Left forelimb (tissue), 1 donor: ENCODE measurements at regions not wholly inside any gene's neighbourhood (a gene's known extent, or its start where the extent isn't known, plus 50 kb on each side); places are given as distances from the start of the nearest gene placed in this dataset.

Experiments used
- DNase-seq: peaks from one replicate; pipeline ENCODE4 v3.0.0-alpha.2; 2018; ENCODE audit warnings: low spot score

GRCh38 chr9:134967547-134967930 is 49.8 kb upstream of the FCN1 start:
- peak; percentile 34 for DNase-seq

- peak; percentile 68 for DNase-seq
Observed at GRCh38 chr9:134968011-134968822, 50.5 kb upstream of the FCN1 start.

DNA sequence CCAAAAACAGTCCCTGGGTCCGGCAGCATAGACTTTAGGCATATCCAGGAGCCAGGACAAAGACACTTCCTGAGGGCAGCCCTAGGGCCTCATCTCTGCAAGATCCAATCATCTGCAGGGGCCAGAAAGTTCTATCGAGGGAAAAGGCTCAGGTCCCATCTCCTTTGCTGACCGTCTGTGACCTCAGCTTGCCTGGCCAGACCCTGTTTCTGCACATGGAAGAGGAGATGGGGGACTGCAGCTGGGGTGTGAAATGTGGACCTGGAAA is 51.0 kb upstream of the FCN1 start:
- DNase-seq = peak; percentile 31

DNA sequence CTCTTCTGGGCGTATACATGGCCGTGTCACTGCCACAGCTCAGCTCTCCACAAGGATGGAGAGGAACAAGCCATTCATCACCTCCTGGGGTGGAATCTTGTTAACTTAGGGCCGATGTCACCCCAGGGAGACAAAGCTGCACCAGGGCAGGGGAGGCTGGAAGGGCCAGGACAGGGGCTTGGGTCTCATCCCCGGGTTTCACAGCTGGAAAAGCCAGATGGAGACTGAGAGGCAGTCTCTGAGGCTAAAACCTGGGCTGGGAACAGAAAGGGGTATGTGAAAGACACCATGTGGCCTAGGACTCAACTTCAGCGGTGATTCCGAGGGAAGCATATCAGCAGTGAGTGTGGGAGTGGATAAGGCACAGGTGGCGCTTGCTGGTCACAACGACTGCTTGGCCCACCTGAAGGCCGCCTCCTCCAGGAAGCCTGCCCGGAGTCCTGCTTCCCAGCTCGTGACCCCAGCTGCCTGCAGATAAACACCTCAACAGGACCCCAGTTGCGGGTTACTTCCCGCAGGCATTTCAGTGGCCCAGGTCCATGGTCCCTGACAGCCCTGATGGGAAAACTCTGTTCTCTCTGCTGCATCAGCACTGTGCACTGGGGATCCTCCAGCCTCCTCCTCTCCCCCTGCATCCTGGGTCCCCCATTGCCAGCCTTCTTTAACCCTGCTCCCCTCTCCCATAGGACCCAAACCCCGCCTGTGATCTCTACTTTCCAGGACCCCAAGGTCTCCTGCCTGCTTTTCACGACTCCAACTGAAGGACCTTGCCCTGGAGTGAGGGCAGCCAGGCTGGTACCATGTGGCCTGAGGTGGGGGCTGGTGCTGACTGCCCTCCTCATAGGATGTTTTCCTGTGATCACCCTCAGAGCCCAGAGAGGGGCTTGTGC is 51.7 kb upstream of the FCN1 start:
- DNase-seq = peak; percentile 57

GRCh38 chr9:134970198-134970597 is 52.5 kb upstream of the FCN1 start:
- DNase-seq = no peak

GRCh38 chr9:134970719-134971118 is 53.0 kb upstream of the FCN1 start:
- no peak for DNase-seq

DNA sequence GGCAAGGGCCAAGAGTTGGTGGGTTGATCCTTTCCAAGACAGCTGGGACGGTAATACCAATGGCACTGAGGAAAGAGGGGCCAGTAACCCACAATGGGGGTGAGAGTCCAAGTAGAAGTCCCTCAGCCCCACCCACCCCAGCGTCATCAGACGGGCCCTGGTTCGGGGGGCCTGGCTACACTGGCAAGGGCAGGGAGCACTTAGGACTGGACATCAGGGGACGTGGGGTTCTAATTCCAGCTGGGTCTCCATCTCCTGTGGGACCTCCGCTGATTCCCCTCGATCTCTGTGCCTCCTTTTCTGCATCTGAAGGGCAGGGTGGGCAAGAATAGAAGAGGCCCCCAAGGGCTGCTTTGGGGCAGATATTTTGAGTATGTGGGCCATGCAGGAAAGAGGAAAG is 53.5 kb upstream of the FCN1 start:
- DNase-seq = peak; percentile 25

DNA sequence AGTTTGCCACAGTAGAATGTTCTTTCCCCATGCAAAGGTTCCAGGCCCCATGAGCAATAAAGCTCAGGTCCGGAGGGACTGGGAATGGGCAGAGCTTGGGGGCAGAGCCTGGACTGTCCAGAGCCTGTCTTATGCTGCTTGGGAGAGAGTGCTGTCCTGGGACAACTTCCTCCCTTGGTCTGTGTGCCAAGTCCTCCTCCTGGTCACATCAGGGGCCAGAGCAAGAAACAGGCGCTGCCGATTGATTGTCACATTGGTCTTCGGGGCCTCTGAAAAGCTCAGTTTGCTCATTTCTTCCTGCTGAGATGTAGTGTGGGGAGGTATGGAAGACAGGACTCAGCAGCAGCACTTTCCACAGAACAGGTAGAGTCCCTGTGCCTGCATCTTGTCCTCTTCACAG is 54.0 kb upstream of the FCN1 start:
- peak; percentile 51 for DNase-seq

DNA sequence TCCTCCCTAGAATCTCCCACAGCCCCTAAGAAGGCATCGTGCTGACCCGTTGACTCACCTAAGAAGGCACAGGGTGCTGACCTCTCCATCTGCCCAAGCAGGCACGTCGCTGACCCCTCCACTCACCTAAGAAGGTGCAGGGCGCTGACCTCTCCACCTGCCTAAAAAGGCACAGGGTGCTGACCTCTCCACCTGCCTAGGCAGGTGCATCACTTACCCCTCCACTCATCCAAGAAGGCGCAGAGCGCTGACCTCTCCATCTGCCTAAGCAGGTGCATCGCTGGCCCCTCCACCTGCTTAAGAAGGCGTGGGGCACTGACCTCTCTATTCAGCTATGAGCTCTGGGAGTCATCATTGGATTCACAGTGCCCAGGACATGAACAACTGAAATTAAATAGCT is 54.4 kb upstream of the FCN1 start:
- no peak for DNase-seq

- DNase-seq = no peak
Observed at GRCh38 chr9:134975253-134975652, 57.5 kb upstream of the FCN1 start.

- DNase-seq = no peak
Observed at GRCh38 chr9:134976403-134976802, 58.7 kb upstream of the FCN1 start.

DNA sequence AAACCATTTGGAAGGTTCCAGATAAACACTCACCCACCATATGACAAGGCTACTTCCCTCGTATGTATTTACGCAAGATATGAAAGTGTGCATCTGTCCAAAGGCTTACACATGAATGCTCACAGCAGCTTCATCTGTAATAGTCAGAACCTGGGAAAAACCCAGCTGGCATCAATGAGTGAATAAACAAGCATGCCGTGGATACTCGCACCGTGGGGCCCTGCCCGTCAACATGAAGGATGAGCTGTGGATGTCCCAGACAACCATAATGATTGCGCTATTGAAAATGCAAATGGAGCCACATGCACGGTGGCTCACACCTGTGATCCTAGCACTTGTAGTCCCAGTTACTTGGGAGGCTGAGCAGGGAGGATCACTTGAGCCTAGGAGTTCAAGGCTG is 60.6 kb upstream of the FCN1 start:
- DNase-seq = peak; percentile 15

GRCh38 chr9:134980516-134980915 is 62.8 kb upstream of the FCN1 start:
- DNase-seq = peak; percentile 44

DNA sequence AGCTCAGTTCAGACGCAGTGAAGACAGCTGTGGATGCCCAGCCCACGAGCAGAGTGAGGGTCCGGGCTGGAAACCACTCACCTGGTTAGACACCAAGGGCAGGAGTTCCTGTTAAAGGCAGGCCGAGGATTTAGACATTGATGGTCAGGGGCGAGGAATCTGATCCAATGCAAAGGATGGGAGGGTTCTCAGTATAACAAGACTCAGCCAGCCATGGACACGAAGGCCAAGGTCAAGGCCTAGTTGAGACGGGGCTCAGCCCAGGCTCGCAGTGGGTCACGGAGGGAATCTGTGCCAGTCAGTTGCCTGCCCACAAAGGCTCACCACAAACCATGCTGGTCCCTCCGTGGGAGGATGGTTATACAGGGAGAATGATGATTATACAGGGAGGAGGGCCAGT is 63.3 kb upstream of the FCN1 start:
- DNase-seq = peak; percentile 58

GRCh38 chr9:134981829-134982228 is 64.1 kb upstream of the FCN1 start:
- peak; percentile 38 for DNase-seq

DNA sequence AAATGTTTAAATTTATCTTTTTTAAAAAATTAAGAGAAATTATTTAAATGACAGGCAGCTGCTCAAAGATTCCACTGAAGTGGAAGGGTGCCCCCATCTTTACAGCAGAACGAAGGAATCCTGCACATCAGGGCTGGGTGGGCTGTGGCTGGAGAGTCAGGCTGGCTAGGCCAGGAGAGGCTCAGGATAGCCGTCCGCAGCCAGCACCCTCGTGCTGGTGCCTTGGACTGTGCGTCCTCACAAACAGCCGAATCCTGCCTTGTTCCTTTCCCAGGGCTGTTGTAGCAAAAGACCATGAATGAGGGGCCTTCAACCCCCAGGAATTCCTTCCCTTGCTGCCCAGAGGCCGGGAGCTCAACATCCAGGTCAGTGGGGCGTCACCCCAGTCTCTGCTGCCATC is 64.6 kb upstream of the FCN1 start:
- DNase-seq = no peak

DNA sequence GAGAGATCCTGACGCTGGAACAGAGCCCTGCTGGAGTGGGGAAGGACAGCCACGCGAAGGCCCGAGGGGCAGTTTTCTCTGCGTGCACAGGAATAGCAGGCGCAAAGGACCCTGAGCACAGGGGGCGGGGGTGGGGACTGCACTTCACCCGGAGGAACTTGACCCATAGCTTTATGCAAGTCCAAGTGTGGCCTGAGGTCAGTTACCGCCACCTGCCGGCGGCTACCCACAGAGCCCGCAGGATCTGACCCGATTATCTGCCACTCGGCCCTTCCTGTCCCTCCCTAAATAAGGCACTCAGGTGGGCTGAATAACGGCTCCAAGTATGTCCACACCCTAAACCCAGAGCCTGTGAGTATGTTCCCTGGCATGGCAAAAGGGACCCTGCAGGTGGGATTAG is 65.4 kb upstream of the FCN1 start:
- peak; percentile 55 for DNase-seq

DNA sequence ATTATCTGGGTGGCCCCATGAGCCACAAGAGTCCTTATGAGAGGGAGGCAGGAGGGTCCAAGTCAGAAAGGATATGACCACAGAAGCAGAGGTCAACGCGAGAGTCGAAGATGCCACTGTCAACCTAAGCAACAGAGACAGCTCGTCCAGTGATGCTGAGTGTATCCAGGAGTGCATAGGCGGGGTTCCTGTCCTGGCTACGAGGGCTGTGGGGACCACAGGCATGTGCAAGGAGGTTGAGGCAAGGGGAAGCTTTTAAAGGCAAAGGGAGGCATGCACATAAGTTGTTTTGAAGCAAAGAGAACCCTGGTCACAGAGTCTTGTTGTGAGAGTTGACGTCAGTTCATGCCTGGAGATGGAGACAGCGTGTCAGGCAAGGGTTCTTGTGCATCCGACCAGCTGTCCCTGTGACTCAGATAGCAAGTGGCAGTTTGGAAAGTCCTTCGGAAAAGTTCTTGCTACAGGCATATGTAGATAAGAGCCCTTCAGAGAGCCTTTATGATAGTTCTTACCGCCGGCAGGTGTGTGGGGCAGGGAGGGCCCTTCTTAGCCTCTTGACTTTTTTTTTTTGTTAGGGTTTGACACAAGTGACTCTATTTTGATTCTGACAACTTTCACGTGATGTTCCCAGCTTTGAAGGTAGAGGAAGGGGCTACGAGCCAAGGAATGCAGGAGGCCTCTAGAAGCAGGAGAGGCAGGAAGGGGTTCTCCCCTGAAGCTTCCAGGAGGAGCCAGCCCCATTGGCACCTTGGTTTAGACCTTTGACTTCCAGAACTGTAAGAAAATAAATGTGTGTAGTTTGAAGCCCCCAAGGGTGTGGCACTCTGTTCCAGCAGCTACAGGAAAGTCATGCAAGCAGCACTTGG is 66.0 kb upstream of the FCN1 start:
- DNase-seq = peak; percentile 45

DNA sequence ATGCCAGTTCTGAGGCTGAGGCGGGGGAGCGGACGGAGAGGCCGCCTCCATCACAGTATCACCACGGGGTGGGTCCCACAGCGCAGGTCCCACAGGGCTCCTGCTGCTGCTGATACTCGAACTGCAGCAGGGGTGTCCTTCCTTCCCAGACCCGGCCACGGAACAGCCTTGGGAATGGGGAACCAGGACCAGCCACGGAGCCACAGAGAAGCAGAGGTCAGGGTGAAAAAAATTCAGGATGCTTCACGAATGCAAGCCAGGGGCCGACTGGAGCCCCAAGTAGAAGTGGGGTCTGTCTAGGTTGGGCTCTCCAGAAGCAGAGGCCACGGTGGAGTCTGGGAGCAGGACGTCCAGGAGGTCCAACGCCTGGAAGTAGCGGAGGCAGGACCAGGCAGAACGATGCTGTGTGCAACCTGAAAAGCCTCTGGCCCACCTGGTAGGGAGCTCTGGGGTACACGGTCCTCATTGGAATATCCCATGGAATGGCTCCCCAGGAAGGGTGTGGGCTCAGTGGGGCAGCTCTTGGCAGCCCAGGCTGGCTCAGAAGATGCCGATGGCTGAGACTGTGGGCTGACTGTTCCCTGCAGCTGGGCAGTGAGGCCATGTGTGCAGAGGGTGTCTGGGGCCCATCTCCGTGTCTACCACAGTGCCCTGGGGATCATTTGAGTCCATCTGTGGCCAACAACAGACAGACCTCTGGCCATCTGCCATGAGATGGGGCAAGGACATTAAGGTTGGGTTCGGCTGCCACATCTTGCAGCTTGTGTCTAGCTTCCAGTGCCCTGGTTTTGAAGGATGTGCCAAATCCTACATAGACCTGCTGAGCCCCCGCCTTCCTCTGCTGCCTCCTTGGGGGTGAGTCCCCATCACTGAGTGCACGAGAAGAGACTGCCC is 66.9 kb upstream of the FCN1 start:
- DNase-seq = peak; percentile 60

- DNase-seq = peak; percentile 22
Observed at GRCh38 chr9:134985451-134985850, 67.7 kb upstream of the FCN1 start.

DNA sequence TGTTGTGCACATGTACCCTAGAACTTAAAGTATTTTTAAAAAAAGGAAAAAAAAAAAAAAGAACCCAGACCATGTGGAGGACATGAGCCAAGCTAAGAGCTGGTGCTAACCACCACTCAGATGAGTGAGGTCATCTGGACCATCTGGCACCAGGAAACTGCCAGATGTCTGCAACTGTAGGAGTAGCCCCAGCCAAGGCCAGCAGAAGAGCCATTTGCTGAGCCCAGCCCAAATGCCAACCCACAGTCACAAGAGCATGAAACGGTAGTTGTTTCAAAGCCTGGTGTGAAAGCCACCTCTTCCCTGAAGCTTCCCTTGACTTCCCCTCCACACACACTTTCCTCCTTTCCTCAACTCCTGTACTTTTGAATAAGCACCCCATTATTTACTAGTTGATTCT is 69.2 kb upstream of the FCN1 start:
- no peak for DNase-seq

DNA sequence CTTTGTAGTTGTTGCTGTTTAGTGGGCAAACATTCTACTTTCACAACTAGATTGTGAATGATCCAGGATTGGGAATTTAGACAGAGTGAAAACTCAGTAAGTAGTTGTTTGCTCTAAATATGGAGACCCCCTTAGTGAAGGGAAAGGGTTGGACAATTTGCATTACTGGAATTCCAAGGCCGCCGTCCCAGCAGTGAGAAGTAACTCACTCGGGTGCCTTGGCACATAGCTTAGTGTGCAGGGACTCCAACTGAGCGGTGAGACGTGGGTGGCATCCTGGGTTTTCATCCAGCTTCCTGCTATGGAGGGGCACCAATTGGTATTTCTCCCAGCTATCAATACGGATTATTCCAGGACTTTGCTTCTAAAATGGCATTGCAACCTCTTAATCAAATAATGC is 69.7 kb upstream of the FCN1 start:
- DNase-seq = peak; percentile 36
